ENCODE measurements at regions not wholly inside any gene's neighbourhood (a gene's known extent, or its start where the extent isn't known, plus 50 kb on each side); places are given as distances from the start of the nearest gene placed in this dataset.

- CTCF ChIA-PET, result no interaction called here
- Histone ChIP-seq H3K36me3 (ENCODE audit: control insufficient read depth, insufficient read depth, low read length) (no peaks in the 10 kb centered on the region), H3K4me3 (ENCODE audit: low read depth, low read length) (no peak overlapping the region), H3K27me3 (ENCODE audit: control insufficient read depth, insufficient read depth, low read length) (no peaks in the 10 kb centered on the region)
- POLR2A ChIA-PET, result no interaction called here
- TF ChIP-seq CTCF (IDR thresholded peaks at IDR 0.05; ENCODE audit: insufficient read depth, low read depth, low read length), result no peak
- DNase-seq (ENCODE audit: low read depth), result no peak
Measured at GRCh38 chrX:148159796-148160195, 178.7 kb downstream of the FMR1NB start.

GRCh38 chrX:148161701-148162100, 180.6 kb downstream of the FMR1NB start:
- Histone ChIP-seq H3K36me3 (ENCODE audit: control insufficient read depth, insufficient read depth, low read length) (no peaks in the 10 kb centered on the region), H3K27me3 (ENCODE audit: control insufficient read depth, insufficient read depth, low read length) (no peaks in the 10 kb centered on the region), H3K4me3 (ENCODE audit: low read depth, low read length) (no peak overlapping the region)
- ChIA-PET CTCF (no interaction called here), POLR2A (no interaction called here)
- TF ChIP-seq CTCF (IDR thresholded peaks at IDR 0.05; ENCODE audit: insufficient read depth, low read depth, low read length), result no peak
- DNase-seq (ENCODE audit: low read depth), result no peak

GRCh38 chrX:148185631-148186030, 204.5 kb downstream of the FMR1NB start:
- Histone ChIP-seq H3K27me3 (ENCODE audit: control insufficient read depth, insufficient read depth, low read length) (no peaks in the 10 kb centered on the region), H3K4me3 (ENCODE audit: low read depth, low read length) (no peak overlapping the region), H3K36me3 (ENCODE audit: control insufficient read depth, insufficient read depth, low read length) (no peaks in the 10 kb centered on the region)
- DNase-seq (ENCODE audit: low read depth), result no peak
- TF ChIP-seq CTCF (IDR thresholded peaks at IDR 0.05; ENCODE audit: insufficient read depth, low read depth, low read length), result no peak
- CTCF ChIA-PET, result no interaction called here
- POLR2A ChIA-PET, result no interaction called here

GRCh38 chrX:148192547-148192946, 211.4 kb downstream of the FMR1NB start:
- DNase-seq (ENCODE audit: low read depth), result no peak
- Histone ChIP-seq H3K27me3 (ENCODE audit: control insufficient read depth, insufficient read depth, low read length) (no peaks in the 10 kb centered on the region), H3K36me3 (ENCODE audit: control insufficient read depth, insufficient read depth, low read length) (no peaks in the 10 kb centered on the region), H3K4me3 (ENCODE audit: low read depth, low read length) (no peak overlapping the region)
- ChIA-PET CTCF (no interaction called here), POLR2A (no interaction called here)
- no peak for TF ChIP-seq CTCF (IDR thresholded peaks at IDR 0.05; ENCODE audit: insufficient read depth, low read depth, low read length)

GRCh38 chrX:148193759-148194158, 212.6 kb downstream of the FMR1NB start:
- ChIA-PET POLR2A (no interaction called here), CTCF (no interaction called here)
- Histone ChIP-seq H3K36me3 (ENCODE audit: control insufficient read depth, insufficient read depth, low read length) (no peaks in the 10 kb centered on the region), H3K4me3 (ENCODE audit: low read depth, low read length) (no peak overlapping the region), H3K27me3 (ENCODE audit: control insufficient read depth, insufficient read depth, low read length) (no peaks in the 10 kb centered on the region)
- no peak for DNase-seq (ENCODE audit: low read depth)
- no peak for TF ChIP-seq CTCF (IDR thresholded peaks at IDR 0.05; ENCODE audit: insufficient read depth, low read depth, low read length)

Data from BJ (cell line).